GM12874 (cell line): ENCODE measurements at regions not wholly inside any gene's neighbourhood (a gene's known extent, or its start where the extent isn't known, plus 50 kb on each side); places are given as distances from the start of the nearest gene placed in this dataset.

Experiments used
- CTCF ChIP-seq: IDR thresholded peaks from 2 replicates; pipeline ENCODE4 v1.5.1; 2011; ENCODE audit warnings: low read depth, mild to moderate bottlenecking, control low read depth, low read length, moderate library complexity; ENCODE audit not compliant: insufficient read depth

- no peak for TF ChIP-seq CTCF
These were observed 168.9 kb downstream of the LMO4 start for GRCh38 chr1:87497380-87498203.

- TF ChIP-seq CTCF, result no peak
These were observed 173.1 kb downstream of the LMO4 start for GRCh38 chr1:87501738-87502137.

- TF ChIP-seq CTCF, result no peak
These were observed 176.8 kb downstream of the LMO4 start for GRCh38 chr1:87505391-87505983.

DNA sequence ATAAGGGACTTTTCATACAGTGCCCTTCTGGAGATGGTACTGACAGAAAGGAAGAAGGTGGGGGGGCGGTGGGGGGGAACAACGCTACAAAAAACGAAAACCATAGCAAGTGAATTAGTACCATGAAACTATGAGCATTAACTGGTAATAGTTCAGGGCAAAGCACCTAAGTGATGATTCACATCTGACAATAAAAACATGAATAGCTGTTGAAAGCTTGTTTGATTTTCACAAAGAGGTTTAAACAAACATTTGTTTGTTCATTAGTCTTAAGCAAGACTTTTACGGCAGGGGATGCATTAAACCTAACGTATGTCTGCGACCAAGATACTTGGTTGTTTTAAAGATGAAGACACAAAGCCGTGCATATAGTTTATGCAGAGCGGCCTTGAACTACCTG is 177.5 kb downstream of the LMO4 start:
- TF ChIP-seq CTCF, result no peak

GRCh38 chr1:87508247-87508787 is 179.6 kb downstream of the LMO4 start:
- TF ChIP-seq CTCF, result no peak

- TF ChIP-seq CTCF, result no peak
These were observed 181.9 kb downstream of the LMO4 start for GRCh38 chr1:87510540-87510939.

- no peak for TF ChIP-seq CTCF
These were observed 182.8 kb downstream of the LMO4 start for GRCh38 chr1:87511449-87511848.
